HG02938 (cell line): ENCODE measurements at regions not wholly inside any gene's neighbourhood (a gene's known extent, or its start where the extent isn't known, plus 50 kb on each side); places are given as distances from the start of the nearest gene placed in this dataset.

Experiments used
- ATAC-seq: cut with Tn5 transposase; IDR thresholded peaks from one replicate; pipeline ENCODE4 v1.9.1; 2021; ENCODE audit warnings: mild to moderate bottlenecking, moderate library complexity; ENCODE audit not compliant: unreplicated experiment

DNA sequence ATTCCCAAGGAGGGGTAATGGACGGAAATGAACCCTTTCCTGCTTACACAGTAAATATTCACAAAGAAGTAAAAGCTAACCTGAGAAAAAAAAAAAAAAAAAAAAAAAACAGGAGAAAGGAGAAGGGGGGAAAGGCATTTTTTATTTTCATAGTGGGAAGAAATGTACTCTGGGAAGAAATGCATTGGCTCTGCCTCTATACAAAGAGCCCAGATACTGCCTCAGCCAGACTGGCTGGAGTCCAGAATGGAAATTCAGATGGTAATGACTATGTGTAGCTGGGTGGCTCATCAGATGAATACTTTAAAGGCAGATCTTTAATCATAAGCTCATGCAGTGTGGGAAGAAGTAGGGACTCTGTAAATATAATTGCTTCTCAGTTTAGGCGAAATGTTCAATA lies 124.9 kb upstream of the ZNF608 start:
- no peak for ATAC-seq

DNA sequence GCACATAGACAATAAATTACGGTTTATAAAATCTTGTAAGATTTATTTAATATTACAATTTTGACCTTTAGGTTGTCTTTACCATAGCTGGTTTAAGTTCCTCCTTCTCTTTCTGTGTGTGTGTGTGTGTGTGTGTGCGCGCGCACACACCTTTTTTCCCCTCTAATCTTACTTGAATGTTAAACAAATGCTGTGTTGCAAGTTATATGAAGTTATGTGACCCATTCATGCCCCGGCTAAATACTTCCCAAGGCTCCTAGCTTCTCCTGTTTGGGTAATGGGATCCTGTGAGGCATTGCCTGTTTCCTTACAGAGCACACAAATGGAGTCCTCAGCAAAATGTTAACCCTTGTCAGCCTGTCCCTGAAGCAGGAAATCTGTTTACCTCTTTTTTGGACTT lies 125.6 kb upstream of the ZNF608 start:
- ATAC-seq, result no peak

- no peak for ATAC-seq
Measured at GRCh38 chr5:124872615-124873014, 126.2 kb upstream of the ZNF608 start.

- no peak for ATAC-seq
Measured at GRCh38 chr5:124873188-124873587, 126.7 kb upstream of the ZNF608 start.

GRCh38 chr5:124873713-124874112 lies 127.3 kb upstream of the ZNF608 start:
- no peak for ATAC-seq

DNA sequence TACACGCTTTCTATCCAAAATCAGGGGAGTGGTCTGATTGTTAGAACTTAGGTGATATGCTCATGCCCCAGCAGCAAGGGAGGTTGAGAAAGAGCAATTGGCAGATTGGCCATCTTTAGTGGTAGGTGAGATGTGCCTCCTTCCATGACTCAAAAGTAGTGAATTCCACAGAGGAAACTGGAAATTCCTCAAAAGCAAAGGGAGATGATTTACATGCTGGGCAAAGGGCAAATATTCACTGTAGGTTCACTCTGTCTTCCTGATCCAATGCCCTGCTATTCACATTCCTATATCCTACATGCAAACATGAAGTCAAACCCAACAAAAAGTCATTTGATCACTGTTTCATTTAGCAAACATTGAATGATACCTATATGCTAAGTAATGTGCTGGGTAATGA lies 130.1 kb upstream of the ZNF608 start:
- ATAC-seq, result no peak

- no peak for ATAC-seq
Measured at GRCh38 chr5:124876983-124877382, 130.5 kb upstream of the ZNF608 start.

DNA sequence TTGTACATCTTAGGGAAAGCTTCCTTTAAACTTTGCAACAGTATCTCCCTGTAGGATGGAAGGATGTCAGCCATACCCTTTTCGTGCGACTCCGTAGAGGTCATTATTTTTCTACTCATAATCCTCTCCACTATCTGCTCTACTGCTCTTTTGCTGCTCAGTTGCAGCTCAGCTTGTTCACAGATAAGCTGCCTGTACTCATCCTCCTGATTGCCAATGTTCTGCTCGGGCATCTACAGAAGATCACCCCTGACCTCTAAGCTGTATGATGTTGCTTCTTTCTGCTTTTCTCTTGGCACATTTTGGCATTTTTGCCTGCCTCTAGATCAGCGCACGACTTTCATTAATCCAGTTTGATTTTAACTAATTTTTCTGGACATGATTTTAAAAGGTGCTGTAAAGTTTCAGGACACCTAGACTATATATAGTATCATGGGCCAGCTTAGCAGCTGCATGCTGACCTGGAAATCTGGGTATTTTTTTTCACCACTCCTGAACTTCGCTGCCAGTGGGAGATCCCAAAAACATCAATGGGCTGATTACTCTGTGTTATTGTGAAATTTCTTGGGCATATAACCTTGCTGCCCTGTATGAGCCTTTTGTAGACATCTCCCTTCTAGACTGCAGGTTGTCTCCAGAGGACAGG lies 131.2 kb upstream of the ZNF608 start:
- ATAC-seq, result no peak

DNA sequence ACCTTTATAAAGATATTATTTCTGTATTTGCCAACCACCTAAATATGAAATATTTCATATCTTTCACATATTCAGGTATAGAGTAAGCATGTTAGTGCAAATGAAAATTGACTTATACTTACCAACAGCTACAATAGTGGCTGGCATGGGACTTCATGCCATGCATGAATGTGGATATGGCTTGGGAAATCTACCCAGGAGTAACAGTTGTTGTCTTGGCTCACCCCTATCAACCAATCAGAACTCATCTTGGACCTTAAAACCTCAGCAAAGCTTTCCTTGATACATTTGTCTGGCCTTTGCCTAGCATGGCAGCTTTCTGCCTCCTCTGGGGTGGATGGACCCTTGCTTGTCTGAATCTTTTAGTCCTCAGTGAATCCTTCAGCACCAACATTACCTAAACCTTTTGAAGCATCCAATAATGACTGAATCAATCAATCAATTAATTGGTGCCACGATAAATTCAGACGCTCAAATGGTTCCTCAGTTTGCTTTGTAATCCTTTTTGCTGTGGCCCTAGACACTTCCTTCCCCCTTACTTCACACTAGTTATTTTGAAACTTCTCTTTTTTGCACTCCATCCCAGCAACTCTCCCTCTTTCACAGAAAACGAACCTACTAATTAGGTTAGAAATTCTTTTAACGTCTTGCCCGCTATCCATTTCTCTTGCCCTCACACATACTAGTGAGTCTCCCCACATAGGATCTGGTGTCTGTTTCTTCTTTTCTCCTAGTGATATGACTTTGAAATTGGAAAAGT lies 132.3 kb upstream of the ZNF608 start:
- no peak for ATAC-seq

DNA sequence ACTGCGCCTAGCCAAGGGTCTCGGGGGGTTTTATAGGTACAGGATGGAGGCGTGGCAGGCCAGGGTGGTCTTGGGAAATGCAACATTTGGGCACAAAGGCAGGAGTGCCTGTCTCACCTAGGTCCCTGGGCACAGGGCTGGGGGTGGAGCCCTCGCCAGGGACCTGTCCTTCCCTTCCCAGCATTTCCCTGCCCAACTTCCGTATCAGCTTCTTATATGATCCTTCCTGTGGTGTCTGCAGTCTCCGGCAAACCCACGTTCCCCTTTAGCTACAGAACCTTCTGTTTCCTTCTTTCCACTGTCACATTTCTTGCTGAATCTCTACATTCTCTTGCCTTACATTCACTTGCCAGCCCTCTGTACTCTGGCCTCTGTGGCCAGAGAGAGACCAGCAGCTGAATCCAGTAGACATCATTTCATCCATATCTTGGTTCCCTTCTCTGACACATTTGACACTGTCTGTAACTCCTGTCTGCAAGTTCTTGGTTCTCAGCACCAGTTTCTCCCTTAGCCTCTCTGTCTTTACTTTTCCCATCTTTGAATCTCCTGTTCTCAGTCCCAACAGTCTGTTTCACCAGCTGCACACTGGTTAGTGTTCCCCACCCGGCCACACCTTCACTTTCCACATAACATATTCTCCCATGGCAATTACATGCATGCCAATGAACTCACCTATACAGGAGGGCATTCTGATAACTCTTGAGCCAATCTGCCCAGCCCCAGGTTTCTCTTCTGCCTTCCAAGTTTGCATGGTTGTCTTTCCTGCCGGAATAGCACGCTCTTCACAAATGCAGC lies 134.7 kb upstream of the ZNF608 start:
- no peak for ATAC-seq

GRCh38 chr5:124883681-124884080 lies 137.2 kb upstream of the ZNF608 start:
- ATAC-seq, result no peak

DNA sequence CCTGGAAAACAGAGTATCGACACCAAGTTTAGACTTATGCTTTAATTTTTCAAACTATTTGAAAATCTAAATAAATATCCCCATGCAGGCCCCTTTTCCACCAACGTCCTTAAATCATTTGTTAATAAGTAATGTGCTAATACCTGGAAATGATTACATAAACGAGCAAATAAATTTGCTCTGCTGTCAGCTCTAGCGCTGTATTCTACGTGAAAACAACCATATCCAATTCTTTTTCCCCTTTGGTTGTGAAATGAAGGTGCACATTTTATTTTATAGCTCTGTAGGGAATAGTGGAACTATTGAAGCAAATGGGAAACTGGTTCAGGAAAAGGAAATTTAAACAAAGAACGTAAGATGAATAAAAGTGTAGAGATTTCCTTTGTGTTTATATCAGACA lies 137.7 kb upstream of the ZNF608 start:
- ATAC-seq, result no peak

DNA sequence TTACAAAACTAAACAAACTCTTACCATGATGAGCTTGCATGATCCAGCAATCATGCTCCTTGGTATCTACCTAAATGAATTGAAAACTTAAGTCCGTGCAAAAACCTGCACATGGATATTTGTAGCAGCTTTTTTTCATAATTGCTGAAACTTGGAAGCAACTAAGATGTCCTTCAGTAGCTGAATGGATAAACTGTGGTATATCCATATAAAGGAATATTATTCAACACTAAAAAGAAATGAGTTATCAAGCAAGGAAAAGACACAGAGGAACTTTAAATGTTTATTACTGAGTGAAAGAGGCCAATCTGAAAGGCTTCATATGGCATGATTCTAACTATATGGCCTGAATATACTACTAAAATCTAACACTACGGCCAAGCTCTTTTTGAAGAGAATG lies 139.1 kb upstream of the ZNF608 start:
- ATAC-seq, result no peak

- ATAC-seq, result no peak
Measured at GRCh38 chr5:124887223-124887622, 140.8 kb upstream of the ZNF608 start.

DNA sequence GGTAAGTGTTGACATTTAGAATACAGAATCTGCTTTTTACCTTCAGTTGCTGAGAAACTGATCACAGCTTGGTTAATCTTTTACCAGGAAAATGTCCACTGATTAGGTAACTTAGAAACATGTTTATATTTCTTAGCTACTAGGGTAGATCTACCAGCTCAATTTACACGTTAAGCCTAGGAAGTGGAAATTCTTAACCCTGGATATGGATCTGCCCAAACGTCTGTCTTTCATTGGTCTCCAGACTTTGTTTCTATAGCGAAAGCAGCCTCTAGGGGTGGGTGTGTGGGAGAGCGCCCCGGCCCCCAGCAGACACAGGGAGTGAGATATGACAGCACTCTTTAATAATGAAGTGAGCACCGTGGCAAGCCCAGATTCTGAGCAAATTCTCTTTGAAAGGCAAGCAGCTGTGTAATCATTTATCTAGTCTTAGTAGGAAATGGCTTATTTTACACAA lies 141.6 kb upstream of the ZNF608 start:
- peak; percentile 48 for ATAC-seq

DNA sequence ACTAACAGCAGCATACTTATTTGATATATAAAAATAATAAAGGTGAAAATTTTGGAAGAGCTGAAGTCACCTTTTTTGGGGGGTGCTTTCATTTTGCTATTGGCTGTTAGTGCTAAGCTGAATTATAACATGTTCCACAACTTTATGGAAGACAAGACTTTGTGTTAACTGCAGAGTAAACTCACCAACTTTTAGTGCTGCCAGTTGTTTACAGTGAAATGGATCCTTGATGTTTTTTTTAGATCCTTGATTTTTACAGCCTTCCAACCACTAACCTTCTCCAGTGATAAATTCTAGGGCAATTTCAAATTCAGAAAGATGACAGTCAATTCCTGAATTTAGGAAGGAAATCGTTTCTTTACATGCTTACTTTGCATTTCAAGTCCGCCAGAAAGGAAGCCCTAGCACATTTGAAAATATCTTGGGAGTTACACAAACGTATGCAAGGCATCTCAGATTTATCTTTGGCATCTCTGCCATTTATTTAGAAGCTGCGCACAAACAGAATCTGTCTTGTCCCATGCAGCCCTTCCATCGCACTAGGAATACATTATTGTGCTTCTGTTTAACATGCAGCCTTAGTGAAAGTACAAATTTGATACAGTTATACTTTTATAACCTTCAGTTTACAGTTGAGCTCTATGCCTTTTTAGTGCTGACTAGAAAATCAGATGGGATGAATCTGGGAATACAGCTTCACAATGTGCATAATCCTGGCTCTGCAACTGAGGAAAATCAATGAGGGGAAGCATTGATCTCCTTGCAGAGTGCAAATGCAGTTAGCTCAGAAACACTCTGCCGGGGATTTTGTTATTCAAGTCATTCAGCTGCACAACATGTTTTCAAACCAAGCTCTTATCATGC lies 142.4 kb upstream of the ZNF608 start:
- no peak for ATAC-seq

DNA sequence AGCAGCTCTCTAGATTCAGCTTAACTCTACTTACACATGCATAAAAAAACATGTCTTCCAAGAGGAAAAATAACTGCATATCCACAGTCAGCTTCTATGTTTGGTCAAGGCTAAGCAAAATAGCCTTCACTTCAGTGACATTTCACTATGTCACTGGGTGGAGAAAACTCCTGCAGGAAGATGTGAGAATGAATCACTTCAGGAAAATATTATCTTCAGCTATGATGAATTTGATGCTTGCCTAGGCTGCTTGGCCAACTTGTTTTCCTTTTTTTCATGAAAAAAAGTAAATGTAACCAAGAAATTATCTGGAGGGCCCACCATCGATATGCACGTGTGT lies 143.0 kb upstream of the ZNF608 start:
- no peak for ATAC-seq

DNA sequence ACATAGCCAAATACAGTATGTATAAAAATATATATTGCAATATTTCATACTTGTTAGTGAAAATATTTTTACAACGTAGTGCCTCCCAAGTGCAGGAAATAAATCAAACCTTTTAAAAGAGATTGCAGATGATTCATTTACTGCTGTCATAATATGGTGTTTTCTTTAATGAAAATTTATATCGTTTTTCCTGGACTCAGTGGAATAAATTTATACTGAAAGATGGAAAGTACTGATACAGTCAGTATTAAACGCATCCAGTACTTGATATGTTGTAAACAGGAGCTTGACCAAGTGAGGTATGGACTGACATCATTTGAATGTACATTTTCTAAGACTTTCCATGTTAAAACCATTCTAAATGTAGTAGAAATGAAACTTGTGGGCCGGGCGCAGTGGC lies 143.4 kb upstream of the ZNF608 start:
- ATAC-seq, result no peak

GRCh38 chr5:124890442-124890841 lies 144.0 kb upstream of the ZNF608 start:
- peak; percentile 47 for ATAC-seq

DNA sequence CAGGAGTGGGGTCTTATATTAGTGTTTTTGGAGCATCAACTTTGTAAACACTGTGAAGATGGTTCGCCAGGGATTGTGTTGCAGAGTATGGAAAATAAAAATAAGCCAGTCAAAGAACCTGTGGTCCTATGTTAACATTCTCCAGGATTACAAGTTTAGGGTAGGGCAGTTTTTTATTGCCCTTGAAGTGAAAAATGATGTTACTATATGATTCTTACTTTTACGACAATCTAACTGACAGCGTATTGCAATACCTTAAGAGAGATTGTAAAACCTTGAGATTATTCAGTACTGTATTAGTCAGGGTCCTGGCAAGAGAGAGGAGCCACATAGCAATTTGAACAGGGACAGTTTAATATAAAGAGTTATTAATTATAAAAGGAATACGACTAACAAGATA lies 144.7 kb upstream of the ZNF608 start:
- ATAC-seq, result no peak
